22Rv1 (cell line): ENCODE measurements at regions not wholly inside any gene's neighbourhood (a gene's known extent, or its start where the extent isn't known, plus 50 kb on each side); places are given as distances from the start of the nearest gene placed in this dataset.
"Not testable (repeated sequence)": the region's sequence is repeated elsewhere in the genome, so short reads cannot be mapped to it uniquely, and the experiment has no call there.

Source experiments
- H3K27ac ChIP-seq: fragments of 450-650 bp; 2 replicates; pipeline ENCODE4 v1.5.1; 2017
- CTCF ChIP-seq: fragments of 450-650 bp; IDR thresholded peaks from 2 replicates; pipeline ENCODE4 v1.5.1; 2017; ENCODE audit warnings: mild to moderate bottlenecking
- ZFX ChIP-seq: fragments of 450-650 bp; IDR thresholded peaks from 2 replicates; pipeline ENCODE4 v1.6.1; 2017; ENCODE audit warnings: antibody characterized with exemption, borderline replicate concordance

- no peak overlapping the region for H3K27ac ChIP-seq
- no peak for TF ChIP-seq CTCF
- no peak for TF ChIP-seq ZFX
Observed at GRCh38 chr2:184162426-184162825, 435.9 kb upstream of the ZNF804A start.

- H3K27ac ChIP-seq = not testable (repeated sequence)
Observed at GRCh38 chr2:184168823-184169222, 429.5 kb upstream of the ZNF804A start.

- no peak for TF ChIP-seq ZFX
- no peak for TF ChIP-seq CTCF
- H3K27ac ChIP-seq = no peak overlapping the region
Observed at GRCh38 chr2:184169366-184169765, 429.0 kb upstream of the ZNF804A start.

- H3K27ac ChIP-seq = no peak overlapping the region
- TF ChIP-seq ZFX (no peak), CTCF (no peak)
Observed at GRCh38 chr2:184174493-184175104, 423.7 kb upstream of the ZNF804A start.

- H3K27ac ChIP-seq = peak overlapping the region; percentile 59
- TF ChIP-seq CTCF = no peak
- TF ChIP-seq ZFX = no peak
Observed at GRCh38 chr2:184178229-184178628, 420.1 kb upstream of the ZNF804A start.

- no peak overlapping the region for H3K27ac ChIP-seq
- TF ChIP-seq ZFX (no peak), CTCF (no peak)
Observed at GRCh38 chr2:184186436-184186835, 411.9 kb upstream of the ZNF804A start.

GRCh38 chr2:184187421-184187971, 410.8 kb upstream of the ZNF804A start:
- TF ChIP-seq CTCF (no peak), ZFX (no peak)
- H3K27ac ChIP-seq = no peak overlapping the region

- TF ChIP-seq ZFX = no peak
- TF ChIP-seq CTCF = no peak
- no peak overlapping the region for H3K27ac ChIP-seq
Observed at GRCh38 chr2:184190725-184191124, 407.6 kb upstream of the ZNF804A start.
